Gastroesophageal sphincter (tissue), 3 donors: ENCODE measurements at regions not wholly inside any gene's neighbourhood (a gene's known extent, or its start where the extent isn't known, plus 50 kb on each side); places are given as distances from the start of the nearest gene placed in this dataset.

Experiments used
- POLR2A ChIP-seq, 2 donors: fragments of 450-650 bp; IDR thresholded peaks; one replicate each; pipeline ENCODE4 v1.6.1; 2017; ENCODE audit warnings: antibody characterized with exemption in 2 of 2, mild to moderate bottlenecking in 2 of 2, moderate library complexity in 1 of 2
- POLR2AphosphoS5 ChIP-seq: sonication (generic); formaldehyde crosslinking; IDR thresholded peaks from one replicate; pipeline ENCODE4 v1.6.1; 2017; ENCODE audit warnings: antibody characterized with exemption
- TF ChIP-seq, protein P1 (sequence below), 4 experiments: fragments of 200-600 bp in 2 of 4; fragments of 450-650 bp in 2 of 4; sonication (generic) in 1 of 4; IDR thresholded peaks; one replicate each; pipeline ENCODE4 v1.5.1; 2017 to 2019; ENCODE audit warnings: antibody characterized with exemption in 4 of 4, mild to moderate bottlenecking in 2 of 4, moderate library complexity in 2 of 4

GRCh38 chr4:138845054-138845453, 170.5 kb upstream of the NOCT start:
- TF ChIP-seq POLR2A (IDR thresholded peaks at IDR 0.05) (no peak), POLR2AphosphoS5 (no peak)
- TF ChIP-seq, protein P1, sequence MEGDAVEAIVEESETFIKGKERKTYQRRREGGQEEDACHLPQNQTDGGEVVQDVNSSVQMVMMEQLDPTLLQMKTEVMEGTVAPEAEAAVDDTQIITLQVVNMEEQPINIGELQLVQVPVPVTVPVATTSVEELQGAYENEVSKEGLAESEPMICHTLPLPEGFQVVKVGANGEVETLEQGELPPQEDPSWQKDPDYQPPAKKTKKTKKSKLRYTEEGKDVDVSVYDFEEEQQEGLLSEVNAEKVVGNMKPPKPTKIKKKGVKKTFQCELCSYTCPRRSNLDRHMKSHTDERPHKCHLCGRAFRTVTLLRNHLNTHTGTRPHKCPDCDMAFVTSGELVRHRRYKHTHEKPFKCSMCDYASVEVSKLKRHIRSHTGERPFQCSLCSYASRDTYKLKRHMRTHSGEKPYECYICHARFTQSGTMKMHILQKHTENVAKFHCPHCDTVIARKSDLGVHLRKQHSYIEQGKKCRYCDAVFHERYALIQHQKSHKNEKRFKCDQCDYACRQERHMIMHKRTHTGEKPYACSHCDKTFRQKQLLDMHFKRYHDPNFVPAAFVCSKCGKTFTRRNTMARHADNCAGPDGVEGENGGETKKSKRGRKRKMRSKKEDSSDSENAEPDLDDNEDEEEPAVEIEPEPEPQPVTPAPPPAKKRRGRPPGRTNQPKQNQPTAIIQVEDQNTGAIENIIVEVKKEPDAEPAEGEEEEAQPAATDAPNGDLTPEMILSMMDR (IDR thresholded peaks at IDR 0.05), result no peak
